ENCODE measurements at regions not wholly inside any gene's neighbourhood (a gene's known extent, or its start where the extent isn't known, plus 50 kb on each side); places are given as distances from the start of the nearest gene placed in this dataset.
"Not testable (repeated sequence)": the region's sequence is repeated elsewhere in the genome, so short reads cannot be mapped to it uniquely, and the experiment has no call there.

- DNase-seq: no peak
Observed at GRCh38 chr4:3645711-3646679, 113.8 kb upstream of the LRPAP1 start.

- peak in 1 of 2 experiments; percentile 17 for DNase-seq
Observed at GRCh38 chr4:3644849-3645627, 112.8 kb upstream of the LRPAP1 start.

GRCh38 chr4:3643518-3644433 lies 111.6 kb upstream of the LRPAP1 start:
- DNase-seq: no peak

- no peak for DNase-seq
Observed at GRCh38 chr4:3642806-3643517, 110.7 kb upstream of the LRPAP1 start.

- DNase-seq: no peak
Observed at GRCh38 chr4:3642056-3642630, 109.9 kb upstream of the LRPAP1 start.

- no peak for DNase-seq
Observed at GRCh38 chr4:3641501-3641900, 109.3 kb upstream of the LRPAP1 start.

GRCh38 chr4:3640587-3640962 lies 108.4 kb upstream of the LRPAP1 start:
- no peak for DNase-seq

GRCh38 chr4:3639613-3640586 lies 107.7 kb upstream of the LRPAP1 start:
- no peak for DNase-seq

- DNase-seq: no peak
Observed at GRCh38 chr4:3638080-3638795, 106.0 kb upstream of the LRPAP1 start.

GRCh38 chr4:3637326-3638016 lies 105.2 kb upstream of the LRPAP1 start:
- no peak for DNase-seq

- DNase-seq: no peak
Observed at GRCh38 chr4:3636646-3637320, 104.6 kb upstream of the LRPAP1 start.

- DNase-seq: not testable (repeated sequence)
Observed at GRCh38 chr4:3636020-3636419, 103.8 kb upstream of the LRPAP1 start.

GRCh38 chr4:3634894-3635820 lies 102.9 kb upstream of the LRPAP1 start:
- no peak for DNase-seq

GRCh38 chr4:3634281-3634857 lies 102.1 kb upstream of the LRPAP1 start:
- DNase-seq: no peak

- DNase-seq: not testable (repeated sequence)
Observed at GRCh38 chr4:3633277-3633676, 101.1 kb upstream of the LRPAP1 start.

GRCh38 chr4:3632794-3633193 lies 100.6 kb upstream of the LRPAP1 start:
- not testable (repeated sequence) for DNase-seq

Measured in NCI-H524 (cell line).